ENCODE measurements at regions not wholly inside any gene's neighbourhood (a gene's known extent, or its start where the extent isn't known, plus 50 kb on each side); places are given as distances from the start of the nearest gene placed in this dataset.

DNA sequence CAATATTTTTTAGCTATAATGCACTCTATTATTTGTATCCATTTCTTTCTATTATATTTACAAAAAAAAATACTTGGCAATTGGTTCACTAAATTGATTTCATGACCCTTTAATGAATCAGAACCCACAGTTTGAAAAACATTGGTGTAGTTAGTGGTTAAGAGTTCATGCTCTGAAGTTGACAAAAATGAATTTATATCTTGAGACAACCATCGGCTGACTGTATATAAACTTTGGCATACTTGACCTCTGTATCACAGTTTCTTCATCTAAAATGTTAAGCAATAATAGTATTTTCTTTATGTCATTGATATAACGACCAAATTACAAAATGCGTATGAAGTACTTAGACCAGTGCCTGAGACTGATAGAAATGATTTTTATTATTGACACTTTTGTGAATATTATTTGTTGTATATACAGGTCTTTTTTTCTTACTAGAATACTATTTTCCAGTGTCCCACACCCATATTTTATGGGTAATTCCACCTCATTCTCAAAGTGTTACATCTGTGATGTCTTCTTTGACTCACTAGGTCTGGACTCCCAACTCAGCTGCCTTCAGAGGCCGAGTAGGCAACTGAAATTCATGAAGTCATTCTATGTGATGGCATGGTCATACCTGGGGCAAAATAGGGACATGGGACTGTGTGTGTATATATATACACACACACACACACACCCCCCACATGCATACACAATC is 459.2 kb downstream of the RFPL4B start:
- POLR2A ChIA-PET: no interaction called here
- DNase-seq (ENCODE audit: extremely low spot score): no peak
- TF ChIP-seq, protein P1, sequence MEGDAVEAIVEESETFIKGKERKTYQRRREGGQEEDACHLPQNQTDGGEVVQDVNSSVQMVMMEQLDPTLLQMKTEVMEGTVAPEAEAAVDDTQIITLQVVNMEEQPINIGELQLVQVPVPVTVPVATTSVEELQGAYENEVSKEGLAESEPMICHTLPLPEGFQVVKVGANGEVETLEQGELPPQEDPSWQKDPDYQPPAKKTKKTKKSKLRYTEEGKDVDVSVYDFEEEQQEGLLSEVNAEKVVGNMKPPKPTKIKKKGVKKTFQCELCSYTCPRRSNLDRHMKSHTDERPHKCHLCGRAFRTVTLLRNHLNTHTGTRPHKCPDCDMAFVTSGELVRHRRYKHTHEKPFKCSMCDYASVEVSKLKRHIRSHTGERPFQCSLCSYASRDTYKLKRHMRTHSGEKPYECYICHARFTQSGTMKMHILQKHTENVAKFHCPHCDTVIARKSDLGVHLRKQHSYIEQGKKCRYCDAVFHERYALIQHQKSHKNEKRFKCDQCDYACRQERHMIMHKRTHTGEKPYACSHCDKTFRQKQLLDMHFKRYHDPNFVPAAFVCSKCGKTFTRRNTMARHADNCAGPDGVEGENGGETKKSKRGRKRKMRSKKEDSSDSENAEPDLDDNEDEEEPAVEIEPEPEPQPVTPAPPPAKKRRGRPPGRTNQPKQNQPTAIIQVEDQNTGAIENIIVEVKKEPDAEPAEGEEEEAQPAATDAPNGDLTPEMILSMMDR (IDR thresholded peaks at IDR 0.05; ENCODE audit: control extremely low read depth, extremely low read depth, low read depth, missing control alignments): no peak
- CTCF ChIA-PET: no interaction called here

DNA sequence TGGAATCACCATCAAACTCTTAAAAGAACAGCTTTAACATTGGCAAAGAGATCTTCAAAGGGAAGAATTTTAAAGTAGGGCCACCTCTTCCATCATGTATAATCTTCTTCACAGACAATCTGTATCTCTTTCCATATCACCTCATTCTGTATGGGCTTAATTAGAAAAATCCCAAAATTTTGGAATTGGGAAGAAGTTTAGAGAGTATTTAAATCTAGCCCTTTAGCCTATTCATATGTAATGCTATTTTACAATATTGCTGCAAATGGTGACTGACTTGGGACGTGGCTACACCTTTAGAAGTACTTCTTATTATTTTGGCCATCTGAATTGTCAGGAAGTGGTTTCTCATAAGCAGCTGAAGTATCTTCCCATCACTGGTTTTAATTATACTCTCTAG is 474.3 kb downstream of the RFPL4B start:
- no peak for DNase-seq (ENCODE audit: extremely low spot score)
- TF ChIP-seq, protein P1 (IDR thresholded peaks at IDR 0.05; ENCODE audit: control extremely low read depth, extremely low read depth, low read depth, missing control alignments): no peak
- CTCF ChIA-PET: no interaction called here
- POLR2A ChIA-PET: no interaction called here

GRCh38 chr6:112822769-112823168 is 475.6 kb downstream of the RFPL4B start:
- DNase-seq (ENCODE audit: extremely low spot score): no peak
- TF ChIP-seq, protein P1 (IDR thresholded peaks at IDR 0.05; ENCODE audit: control extremely low read depth, extremely low read depth, low read depth, missing control alignments): no peak
- ChIA-PET POLR2A (no interaction called here), CTCF (no interaction called here)

DNA sequence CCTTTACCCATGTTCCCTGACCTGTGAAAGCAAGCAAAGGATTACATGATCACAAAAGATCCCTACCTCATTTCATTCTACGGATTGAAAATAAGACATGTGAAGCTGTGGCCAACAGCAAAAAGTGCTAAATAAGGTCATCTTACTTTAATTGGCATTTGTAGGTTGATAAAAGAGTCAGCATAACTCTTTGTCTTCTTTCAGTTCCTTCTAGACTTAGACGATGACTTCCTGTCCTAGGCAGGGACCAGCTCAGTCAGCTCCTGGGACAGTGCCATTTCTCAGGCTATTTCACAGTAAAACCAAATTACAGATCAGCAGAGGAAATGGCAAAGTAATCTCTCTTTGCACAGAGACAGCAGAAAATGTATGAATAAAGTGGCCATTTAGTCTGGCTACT is 480.7 kb downstream of the RFPL4B start:
- TF ChIP-seq, protein P1 (IDR thresholded peaks at IDR 0.05; ENCODE audit: control extremely low read depth, extremely low read depth, low read depth, missing control alignments): no peak
- ChIA-PET POLR2A (no interaction called here), CTCF (interaction anchor here (2.6 kb wide), 1 partner anchor 11 kb away, joined by 10 read pairs; no protein-coding TSS in a partner anchor)
- peak; percentile 8 for DNase-seq (ENCODE audit: extremely low spot score)

GRCh38 chr6:112831022-112831421 is 483.9 kb downstream of the RFPL4B start:
- POLR2A ChIA-PET: no interaction called here
- CTCF ChIA-PET: no interaction called here
- no peak for DNase-seq (ENCODE audit: extremely low spot score)
- TF ChIP-seq, protein P1 (IDR thresholded peaks at IDR 0.05; ENCODE audit: control extremely low read depth, extremely low read depth, low read depth, missing control alignments): no peak

DNA sequence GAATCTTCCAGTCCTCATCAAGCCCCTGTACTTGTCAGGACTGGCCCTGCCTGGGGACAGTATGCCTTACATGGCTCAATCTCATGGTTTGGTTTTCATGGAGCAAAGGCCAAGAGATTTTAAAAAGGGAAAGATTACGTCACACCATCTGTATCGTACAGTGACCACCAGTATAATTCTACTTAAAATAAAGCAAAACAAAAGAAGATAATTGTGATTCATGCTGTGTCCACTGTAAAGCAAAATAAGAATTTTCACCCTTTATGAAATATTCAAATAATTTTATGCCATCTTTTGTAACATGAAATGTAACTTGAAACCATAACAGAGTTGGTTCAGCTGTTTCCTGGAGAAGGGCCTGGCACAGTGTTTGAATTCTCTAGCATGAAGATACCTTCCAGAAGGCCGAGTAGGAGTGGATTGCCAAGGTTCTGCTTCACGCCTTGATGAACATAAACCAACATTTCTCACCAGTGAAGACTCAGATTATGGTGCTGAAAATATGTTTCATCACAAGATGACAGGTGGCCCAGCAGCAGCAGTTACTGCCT is 486.5 kb downstream of the RFPL4B start:
- ChIA-PET CTCF (interaction anchor here (1.1 kb wide), 1 partner anchor 10 kb away, joined by 3 read pairs; no protein-coding TSS in a partner anchor), POLR2A (no interaction called here)
- TF ChIP-seq, protein P1 (IDR thresholded peaks at IDR 0.05; ENCODE audit: control extremely low read depth, extremely low read depth, low read depth, missing control alignments): no peak
- DNase-seq (ENCODE audit: extremely low spot score): no peak

All from GM10248 (cell line).